ENCODE measurements at regions not wholly inside any gene's neighbourhood (a gene's known extent, or its start where the extent isn't known, plus 50 kb on each side); places are given as distances from the start of the nearest gene placed in this dataset.
"Not testable (repeated sequence)": the region's sequence is repeated elsewhere in the genome, so short reads cannot be mapped to it uniquely, and the experiment has no call there.

DNA sequence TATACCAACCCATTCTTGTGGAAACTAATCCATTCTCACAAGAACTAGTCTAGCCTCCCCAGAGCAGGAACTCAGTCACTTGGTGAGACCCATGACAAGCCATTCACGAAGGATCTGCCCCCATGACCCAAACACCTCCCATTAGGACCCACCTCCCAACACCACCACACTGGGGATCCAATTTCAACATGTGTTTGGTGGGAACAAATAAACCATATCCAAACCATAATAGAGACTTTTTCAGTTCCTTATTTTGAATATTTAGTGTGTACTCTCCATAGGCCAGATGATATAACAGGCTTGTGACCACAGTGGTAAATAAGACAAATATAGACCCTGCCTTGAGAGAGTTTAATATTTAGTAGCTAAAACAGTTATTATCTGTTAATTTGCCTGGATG lies 227.5 kb upstream of the SERP2 start:
- in situ Hi-C loops (cut with HindIII; ENCODE audit: low sequenced_read_pairs): no loop called here
- H3K4me3 ChIP-seq (ENCODE audit: low read depth, low read length): no peak overlapping the region
- DNase-seq (ENCODE audit: low read depth, low spot score): no peak
- no peak for TF ChIP-seq CTCF (IDR thresholded peaks at IDR 0.05; ENCODE audit: low read depth, low read length)

- in situ Hi-C loops (cut with HindIII; ENCODE audit: low sequenced_read_pairs): no loop called here
- no peak for DNase-seq (ENCODE audit: low read depth, low spot score)
- TF ChIP-seq CTCF (IDR thresholded peaks at IDR 0.05; ENCODE audit: low read depth, low read length): no peak
- H3K4me3 ChIP-seq (ENCODE audit: low read depth, low read length): no peak overlapping the region
These were observed 226.4 kb upstream of the SERP2 start for GRCh38 chr13:44147233-44147632.

- no peak for DNase-seq (ENCODE audit: low read depth, low spot score)
- in situ Hi-C loops (cut with HindIII; ENCODE audit: low sequenced_read_pairs): no loop called here
- no peak for TF ChIP-seq CTCF (IDR thresholded peaks at IDR 0.05; ENCODE audit: low read depth, low read length)
- no peak overlapping the region for H3K4me3 ChIP-seq (ENCODE audit: low read depth, low read length)
These were observed 226.0 kb upstream of the SERP2 start for GRCh38 chr13:44147648-44148047.

DNA sequence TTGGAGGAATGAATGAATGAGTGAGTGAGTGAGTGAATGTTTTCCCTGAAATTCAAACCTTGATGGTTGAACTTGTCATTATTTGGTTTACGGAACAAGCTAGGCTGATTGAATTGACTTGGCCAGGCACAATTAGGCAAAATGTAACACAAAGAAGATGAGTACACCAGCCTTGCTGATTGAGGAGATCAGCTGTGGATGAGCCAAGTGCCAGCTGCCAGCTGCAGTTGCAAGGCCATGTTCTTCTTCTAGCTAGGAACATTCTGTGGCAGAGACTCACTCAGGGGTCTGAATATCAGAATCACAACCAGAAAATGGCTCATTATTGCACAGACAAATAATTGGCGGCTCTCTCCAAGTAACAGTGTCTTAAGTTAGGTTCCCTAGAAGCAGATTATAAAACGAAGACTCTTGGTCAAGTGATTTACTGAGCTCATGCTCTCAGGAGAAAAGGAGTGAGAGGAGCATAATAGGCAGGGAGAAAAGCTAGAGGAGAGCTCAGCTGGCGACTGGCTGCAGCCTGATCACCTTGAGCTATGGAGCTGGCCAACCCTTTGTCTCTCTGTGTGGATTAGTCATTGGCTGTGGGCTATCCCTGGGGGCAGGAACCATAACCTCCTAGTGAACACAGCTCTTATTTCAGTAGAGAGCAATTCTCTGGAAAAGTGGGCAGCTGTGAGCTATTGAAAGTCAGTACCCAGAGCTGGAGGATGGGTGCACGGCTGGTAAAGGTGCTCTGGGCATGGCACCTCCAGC lies 225.3 kb upstream of the SERP2 start:
- no peak for TF ChIP-seq CTCF (IDR thresholded peaks at IDR 0.05; ENCODE audit: low read depth, low read length)
- peak; percentile 28 for DNase-seq (ENCODE audit: low read depth, low spot score)
- no peak overlapping the region for H3K4me3 ChIP-seq (ENCODE audit: low read depth, low read length)
- in situ Hi-C loops (cut with HindIII; ENCODE audit: low sequenced_read_pairs): no loop called here

- DNase-seq (ENCODE audit: low read depth, low spot score); H3K4me3 ChIP-seq (ENCODE audit: low read depth, low read length); in situ Hi-C loops (cut with HindIII; ENCODE audit: low sequenced_read_pairs): not testable (repeated sequence)
These were observed 224.4 kb upstream of the SERP2 start for GRCh38 chr13:44149231-44149630.

DNA sequence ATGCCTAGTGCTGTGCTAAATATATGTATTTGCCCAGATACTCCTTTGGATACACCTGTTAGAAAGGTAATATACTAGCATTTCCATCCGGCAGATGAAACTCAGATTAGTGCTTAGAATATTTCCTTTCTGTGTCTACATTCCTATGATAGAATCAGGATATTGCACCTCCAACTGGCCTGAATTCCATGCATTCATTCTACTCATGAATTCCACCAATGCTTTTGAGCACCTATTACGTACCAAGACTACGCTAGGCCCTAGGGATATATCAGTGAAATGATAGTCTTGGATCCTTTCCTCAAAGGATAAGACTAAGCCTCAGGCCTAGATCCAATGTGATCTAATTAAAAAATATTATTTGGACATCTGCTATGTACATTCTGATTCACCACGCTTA lies 223.8 kb upstream of the SERP2 start:
- in situ Hi-C loops (cut with HindIII; ENCODE audit: low sequenced_read_pairs): no loop called here
- DNase-seq (ENCODE audit: low read depth, low spot score): no peak
- H3K4me3 ChIP-seq (ENCODE audit: low read depth, low read length): no peak overlapping the region
- no peak for TF ChIP-seq CTCF (IDR thresholded peaks at IDR 0.05; ENCODE audit: low read depth, low read length)

DNA sequence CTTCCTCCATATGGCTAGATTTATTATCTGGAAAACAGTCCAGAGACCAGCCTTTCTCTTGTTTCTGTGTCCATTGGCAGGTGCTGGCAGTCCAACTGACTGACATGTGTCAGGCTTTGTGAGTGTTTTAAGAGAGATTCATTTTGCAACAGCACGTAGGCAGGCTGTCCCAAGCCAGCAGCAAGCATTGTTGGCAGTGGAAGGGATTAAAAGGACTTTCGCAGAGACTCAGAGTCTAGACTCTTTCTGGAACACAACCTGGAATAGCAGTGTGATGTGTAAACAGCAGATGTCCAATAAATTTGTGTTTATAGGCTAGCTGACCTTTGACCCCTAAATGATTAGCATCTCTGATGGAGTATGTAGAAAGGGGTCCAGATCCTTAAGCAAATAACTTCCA lies 222.2 kb upstream of the SERP2 start:
- H3K4me3 ChIP-seq (ENCODE audit: low read depth, low read length): no peak overlapping the region
- in situ Hi-C loops (cut with HindIII; ENCODE audit: low sequenced_read_pairs): no loop called here
- no peak for DNase-seq (ENCODE audit: low read depth, low spot score)
- no peak for TF ChIP-seq CTCF (IDR thresholded peaks at IDR 0.05; ENCODE audit: low read depth, low read length)

Measured in astrocyte of the spinal cord (primary cell).